MCF 10A (cell line): ENCODE measurements at regions not wholly inside any gene's neighbourhood (a gene's known extent, or its start where the extent isn't known, plus 50 kb on each side); places are given as distances from the start of the nearest gene placed in this dataset.
"Not testable (repeated sequence)": the region's sequence is repeated elsewhere in the genome, so short reads cannot be mapped to it uniquely, and the experiment has no call there.

Source experiments
- BruUV-seq: library from RNA; stranded (reverse); fragments of 400-500 nt; replicated peaks from 2 replicates; lab custom pipeline; 2021; lab: Mats Ljungman, UMichigan
- CTCF ChIA-PET: fragments of 300-600 bp; sonication (Branson Sonifier 250); formaldehyde crosslinking; extraction: SDS; loops from one replicate; lab custom pipeline; 2021; ENCODE audit warnings: antibody characterized with exemption, inconsistent platforms; lab: Yijun Ruan, JAX
- POLR2A ChIA-PET: fragments of 300-600, 350-650 bp; sonication (Branson Sonifier 250); formaldehyde crosslinking; extraction: SDS; loops from one replicate; lab custom pipeline; 2020; ENCODE audit warnings: antibody characterized with exemption, inconsistent platforms; lab: Yijun Ruan, JAX
- DNase-seq: peaks from one replicate; pipeline ENCODE4 v3.0.0-alpha.2; 2018; ENCODE audit not compliant: unreplicated experiment
- H3K27ac Mint-ChIP-seq: one replicate; pipeline ENCODE4 v1.8.0; 2022; ENCODE audit warnings: mild to moderate bottlenecking, low read depth, mixed read lengths; ENCODE audit not compliant: unreplicated experiment
- H3K27me3 Mint-ChIP-seq: one replicate; pipeline ENCODE4 v1.8.0; 2022; ENCODE audit warnings: mixed read lengths; ENCODE audit not compliant: insufficient read depth, unreplicated experiment
- H3K36me3 Mint-ChIP-seq: one replicate; pipeline ENCODE4 v1.8.0; 2022; ENCODE audit warnings: mild to moderate bottlenecking, moderate library complexity, mixed read lengths; ENCODE audit not compliant: insufficient read depth, unreplicated experiment
- H3K4me1 Mint-ChIP-seq: one replicate; pipeline ENCODE4 v1.8.0; 2022; ENCODE audit warnings: mixed read lengths; ENCODE audit not compliant: insufficient read depth, unreplicated experiment
- H3K4me3 Mint-ChIP-seq: one replicate; pipeline ENCODE4 v1.8.0; 2022; ENCODE audit warnings: mild to moderate bottlenecking, moderate library complexity, mixed read lengths; ENCODE audit not compliant: unreplicated experiment
- H3K9me3 Mint-ChIP-seq: one replicate; pipeline ENCODE4 v1.8.0; 2022; ENCODE audit warnings: mixed read lengths; ENCODE audit not compliant: unreplicated experiment
- CTCF ChIP-seq: fragments of 200-600 bp; IDR thresholded peaks from one replicate; pipeline ENCODE4 v1.8.0; 2022; ENCODE audit warnings: antibody characterized with exemption, mild to moderate bottlenecking; ENCODE audit not compliant: unreplicated experiment
- intact Hi-C: fragments of 100-400 bp; cut with micrococcal nuclease; formaldehyde crosslinking; loops from 2 replicates; pipeline ENCODE4 v1.14.1; 2022

- intact Hi-C loops, H3K4me3 Mint-ChIP-seq, H3K36me3 Mint-ChIP-seq, POLR2A ChIA-PET, H3K27me3 Mint-ChIP-seq, H3K27ac Mint-ChIP-seq, BruUV-seq, DNase-seq, H3K9me3 Mint-ChIP-seq, CTCF ChIA-PET: not testable (repeated sequence)
- TF ChIP-seq CTCF: peak; percentile 17
- H3K4me1 Mint-ChIP-seq: peaks cover 12% of the 10 kb centered on the region
These were observed 108.2 kb upstream of the IKBKE start for GRCh38 chr1:206361978-206362543.

- POLR2A ChIA-PET, CTCF ChIA-PET, H3K36me3 Mint-ChIP-seq, BruUV-seq, H3K9me3 Mint-ChIP-seq, H3K4me1 Mint-ChIP-seq, H3K4me3 Mint-ChIP-seq, DNase-seq, intact Hi-C loops, H3K27me3 Mint-ChIP-seq: not testable (repeated sequence)
- peak overlapping the region; percentile 5 for H3K27ac Mint-ChIP-seq
These were observed 107.3 kb upstream of the IKBKE start for GRCh38 chr1:206362994-206363393.

GRCh38 chr1:206365271-206365670 is 105.0 kb upstream of the IKBKE start:
- H3K4me3 Mint-ChIP-seq, POLR2A ChIA-PET, H3K9me3 Mint-ChIP-seq, H3K4me1 Mint-ChIP-seq, H3K27ac Mint-ChIP-seq, H3K36me3 Mint-ChIP-seq, H3K27me3 Mint-ChIP-seq, BruUV-seq, intact Hi-C loops, DNase-seq, CTCF ChIA-PET: not testable (repeated sequence)

- intact Hi-C loops, H3K27ac Mint-ChIP-seq: not testable (repeated sequence)
These were observed 104.1 kb upstream of the IKBKE start for GRCh38 chr1:206366131-206366530.

GRCh38 chr1:206366772-206367171 is 103.5 kb upstream of the IKBKE start:
- H3K27ac Mint-ChIP-seq, CTCF ChIA-PET, POLR2A ChIA-PET, H3K36me3 Mint-ChIP-seq, H3K4me1 Mint-ChIP-seq, H3K9me3 Mint-ChIP-seq, DNase-seq, BruUV-seq, H3K4me3 Mint-ChIP-seq, intact Hi-C loops, H3K27me3 Mint-ChIP-seq: not testable (repeated sequence)

More at GRCh38 chr1:206366131-206366530, 104.1 kb upstream of the IKBKE start:
- BruUV-seq, H3K27me3 Mint-ChIP-seq, POLR2A ChIA-PET, H3K9me3 Mint-ChIP-seq, DNase-seq, CTCF ChIA-PET, H3K4me3 Mint-ChIP-seq, H3K36me3 Mint-ChIP-seq, H3K4me1 Mint-ChIP-seq: not testable (repeated sequence)

- H3K27ac Mint-ChIP-seq, BruUV-seq, DNase-seq, H3K36me3 Mint-ChIP-seq, POLR2A ChIA-PET, H3K27me3 Mint-ChIP-seq, CTCF ChIA-PET, H3K9me3 Mint-ChIP-seq, H3K4me1 Mint-ChIP-seq, H3K4me3 Mint-ChIP-seq, intact Hi-C loops: not testable (repeated sequence)
These were observed 102.2 kb upstream of the IKBKE start for GRCh38 chr1:206367955-206368622.

- CTCF ChIA-PET, POLR2A ChIA-PET, intact Hi-C loops, BruUV-seq, H3K36me3 Mint-ChIP-seq, DNase-seq, H3K27me3 Mint-ChIP-seq, H3K4me3 Mint-ChIP-seq, H3K9me3 Mint-ChIP-seq: not testable (repeated sequence)
- Mint-ChIP-seq H3K4me1 (peaks cover 12% of the 10 kb centered on the region), H3K27ac (peak overlapping the region; percentile 65)
These were observed 95.6 kb upstream of the IKBKE start for GRCh38 chr1:206374725-206375124.

GRCh38 chr1:206375552-206375951 is 94.7 kb upstream of the IKBKE start:
- POLR2A ChIA-PET, intact Hi-C loops, H3K9me3 Mint-ChIP-seq, BruUV-seq, DNase-seq, CTCF ChIA-PET, H3K27me3 Mint-ChIP-seq, H3K4me3 Mint-ChIP-seq, H3K36me3 Mint-ChIP-seq: not testable (repeated sequence)
- peaks cover 12% of the 10 kb centered on the region for H3K4me1 Mint-ChIP-seq
- H3K27ac Mint-ChIP-seq: peak overlapping the region; percentile 65
